IMR-90 (cell line): ENCODE measurements at regions not wholly inside any gene's neighbourhood (a gene's known extent, or its start where the extent isn't known, plus 50 kb on each side); places are given as distances from the start of the nearest gene placed in this dataset.

ENCODE experiments used
- ATAC-seq: fragments of 200-7000 bp; cut with Tn5 transposase; 2 replicates; pipeline ENCODE4 v1.9.1; 2020; ENCODE audit warnings: low read depth, mild to moderate bottlenecking, moderate library complexity
- BruUV-seq: library from RNA; stranded (reverse); fragments of 400-500 nt; replicated peaks from 2 replicates; lab custom pipeline; 2021; lab: Mats Ljungman, UMichigan
- CTCF ChIA-PET: fragments of 300-600 bp; formaldehyde crosslinking; extraction: SDS; loops from one replicate; lab custom pipeline; 2021; ENCODE audit warnings: antibody characterized with exemption; lab: Yijun Ruan, JAX
- POLR2A ChIA-PET: fragments of 300-600 bp; sonication (Branson Sonifier 250); formaldehyde crosslinking; loops from one replicate; lab custom pipeline; 2022; ENCODE audit warnings: antibody characterized with exemption; ENCODE audit not compliant: unreplicated experiment; lab: Charles Lee
- DNase-seq: peaks from one replicate; pipeline ENCODE4 v3.0.0; 2013
- H2AFZ ChIP-seq: replicated peaks from 2 replicates; pipeline ENCODE3; 2013; ENCODE audit warnings: low read length, mild to moderate bottlenecking; ENCODE audit not compliant: poor library complexity
- H2AK5ac ChIP-seq: 2 replicates; pipeline ENCODE4 v1.6.1; 2013; ENCODE audit warnings: low read depth, low read length, inconsistent platforms
- H2AK9ac ChIP-seq: replicated peaks from 2 replicates; pipeline ENCODE3; 2013; ENCODE audit warnings: mild to moderate bottlenecking, low read depth, low read length, moderate library complexity; ENCODE audit not compliant: poor library complexity
- H2BK120ac ChIP-seq: 2 replicates; pipeline ENCODE4 v1.6.1; 2013; ENCODE audit warnings: low read depth, low read length, inconsistent platforms
- H2BK15ac ChIP-seq: 3 replicates; pipeline ENCODE4 v1.6.1; 2013; ENCODE audit warnings: low read depth, low read length, inconsistent platforms
- H2BK20ac ChIP-seq: 2 replicates; pipeline ENCODE4 v1.6.1; 2013; ENCODE audit warnings: low read depth, mild to moderate bottlenecking, inconsistent platforms, low read length, moderate library complexity
- H2BK5ac ChIP-seq: 2 replicates; pipeline ENCODE4 v1.6.1; 2013; ENCODE audit warnings: mild to moderate bottlenecking, low read depth, low read length, inconsistent platforms; ENCODE audit not compliant: poor library complexity, severe bottlenecking
- H3K14ac ChIP-seq: replicated peaks from 2 replicates; pipeline ENCODE4 v1.6.1; 2013; ENCODE audit warnings: low read depth, low read length, inconsistent platforms
- H3K18ac ChIP-seq: 2 replicates; pipeline ENCODE4 v1.6.1; 2013; ENCODE audit warnings: low read depth, low read length, control low read depth
- H3K23ac ChIP-seq: 2 replicates; pipeline ENCODE4 v1.6.1; 2013; ENCODE audit warnings: low read depth, low read length, inconsistent platforms
- H3K27ac ChIP-seq: 2 replicates; pipeline ENCODE4 v1.5.1; 2013; ENCODE audit warnings: mild to moderate bottlenecking, control low read depth, low read length; ENCODE audit not compliant: insufficient read depth
- H3K27me3 ChIP-seq: 2 replicates; pipeline ENCODE4 v1.6.1; 2013; ENCODE audit warnings: low read length; ENCODE audit not compliant: control insufficient read depth, insufficient read depth
- H3K36me3 ChIP-seq: 2 replicates; pipeline ENCODE4 v1.6.1; 2013; ENCODE audit warnings: low read length, mixed read lengths; ENCODE audit not compliant: control insufficient read depth, insufficient read depth
- H3K4ac ChIP-seq: 2 replicates; pipeline ENCODE4 v1.6.1; 2013; ENCODE audit warnings: low read depth, low read length, inconsistent platforms
- H3K4me1 ChIP-seq: 2 replicates; pipeline ENCODE4 v1.6.1; 2013; ENCODE audit warnings: low read length, mixed read lengths; ENCODE audit not compliant: control insufficient read depth, insufficient read depth
- H3K4me2 ChIP-seq: 2 replicates; pipeline ENCODE4 v1.6.1; 2013; ENCODE audit warnings: low read depth, mild to moderate bottlenecking, control low read depth, low read length, moderate library complexity
- H3K4me3 ChIP-seq: 2 replicates; pipeline ENCODE4 v1.5.1; 2013; ENCODE audit warnings: low read depth, mild to moderate bottlenecking, control low read depth, low read length, moderate library complexity; ENCODE audit not compliant: insufficient read depth
- H3K56ac ChIP-seq: 2 replicates; pipeline ENCODE4 v1.6.1; 2013; ENCODE audit warnings: low read length, inconsistent platforms; ENCODE audit not compliant: insufficient read depth; ENCODE audit errors: extremely low read depth
- H3K79me1 ChIP-seq, 2 experiments: 2 replicates each; pipeline ENCODE4 v1.6.1; 2013; ENCODE audit warnings: low read length in 2 of 2, inconsistent platforms in 1 of 2, low read depth in 1 of 2
- H3K9ac ChIP-seq: 2 replicates; pipeline ENCODE4 v1.6.1; 2013; ENCODE audit warnings: low read depth, low read length, control low read depth
- H3K9me1 ChIP-seq: 2 replicates; pipeline ENCODE4 v1.6.1; 2013; ENCODE audit warnings: low read length, inconsistent platforms; ENCODE audit not compliant: insufficient read depth
- H3K9me3 ChIP-seq: 2 replicates; pipeline ENCODE4 v1.6.1; 2013; ENCODE audit warnings: low read length; ENCODE audit not compliant: control insufficient read depth, insufficient read depth
- H4K20me1 ChIP-seq: 2 replicates; pipeline ENCODE4 v1.6.1; 2013; ENCODE audit warnings: low read length, inconsistent platforms; ENCODE audit not compliant: insufficient read depth
- H4K5ac ChIP-seq: 2 replicates; pipeline ENCODE4 v1.6.1; 2013; ENCODE audit warnings: mild to moderate bottlenecking, low read depth, low read length, control low read depth
- H4K8ac ChIP-seq, 2 experiments: 2 replicates each; pipeline ENCODE4 v1.6.1; 2013; ENCODE audit warnings: low read depth in 2 of 2, low read length in 2 of 2, control low read depth in 1 of 2, inconsistent platforms in 1 of 2
- H4K91ac ChIP-seq: 2 replicates; pipeline ENCODE4 v1.6.1; 2013; ENCODE audit warnings: low read depth, low read length, inconsistent platforms; ENCODE audit not compliant: insufficient read depth
- BHLHE40 ChIP-seq: fragments of 150-350 bp; IDR thresholded peaks from 2 replicates; pipeline ENCODE4 v1.6.1; 2016; ENCODE audit warnings: mild to moderate bottlenecking, low read depth, low read length
- CEBPB ChIP-seq: IDR thresholded peaks from 2 replicates; pipeline ENCODE4 v1.6.1; 2012; ENCODE audit warnings: low read depth, low read length, improper control_type of control experiment
- CHD1 ChIP-seq: IDR thresholded peaks from 2 replicates; pipeline ENCODE4 v1.6.1; 2012; ENCODE audit warnings: low read depth, low read length, improper control_type of control experiment
- ELK1 ChIP-seq: fragments of 150-350 bp; IDR thresholded peaks from 2 replicates; pipeline ENCODE4 v1.6.1; 2016; ENCODE audit warnings: low read depth, mild to moderate bottlenecking, low read length, moderate library complexity, borderline replicate concordance
- FOS ChIP-seq: fragments of 150-350 bp; IDR thresholded peaks from 2 replicates; pipeline ENCODE4 v1.6.1; 2016; ENCODE audit warnings: low read depth, low read length
- MAFK ChIP-seq: IDR thresholded peaks from 2 replicates; pipeline ENCODE4 v1.6.1; 2012; ENCODE audit warnings: low read depth, low read length, improper control_type of control experiment
- MAZ ChIP-seq: IDR thresholded peaks from 2 replicates; pipeline ENCODE4 v1.6.1; 2012; ENCODE audit warnings: low read depth, mild to moderate bottlenecking, low read length, improper control_type of control experiment, moderate library complexity, borderline replicate concordance
- MXI1 ChIP-seq: IDR thresholded peaks from 2 replicates; pipeline ENCODE4 v1.6.1; 2012; ENCODE audit warnings: low read depth, mild to moderate bottlenecking, low read length, moderate library complexity, borderline replicate concordance
- POLR2A ChIP-seq: IDR thresholded peaks from 2 replicates; pipeline ENCODE4 v1.6.1; 2012; ENCODE audit warnings: mild to moderate bottlenecking, low read depth, low read length
- RAD21 ChIP-seq: IDR thresholded peaks from 2 replicates; pipeline ENCODE4 v1.6.1; 2012; ENCODE audit warnings: low read length, improper control_type of control experiment
- RCOR1 ChIP-seq: IDR thresholded peaks from 2 replicates; pipeline ENCODE4 v1.6.1; 2012; ENCODE audit warnings: mild to moderate bottlenecking, low read length, improper control_type of control experiment; ENCODE audit not compliant: insufficient replicate concordance
- RFX5 ChIP-seq: IDR thresholded peaks from 2 replicates; pipeline ENCODE4 v1.8.0; 2012; ENCODE audit warnings: low read depth, mild to moderate bottlenecking, low read length, moderate library complexity
- dilution Hi-C: fragments of 300-500 bp; cut with HindIII; formaldehyde crosslinking; loops from one replicate; pipeline ENCODE4 v1.14.3; 2018; ENCODE audit warnings: low sequenced_read_pairs; ENCODE audit not compliant: unreplicated experiment
- in situ Hi-C: fragments of 300-500 bp; cut with MboI; formaldehyde crosslinking; loops from 3 replicates; pipeline ENCODE4 v1.14.3; 2019; ENCODE audit warnings: low sequenced_read_pairs, inconsistent platforms, mixed read lengths
- intact Hi-C: fragments of 100-400 bp; cut with micrococcal nuclease; formaldehyde crosslinking; loops from 2 replicates; pipeline ENCODE4 v1.10.0; 2022

GRCh38 chr4:160127211-160127610 is 1024.3 kb downstream of the RAPGEF2 start:
- H3K27ac ChIP-seq: no peak overlapping the region
- H2AK5ac ChIP-seq: no peak overlapping the region
- no peak overlapping the region for H4K5ac ChIP-seq
- H3K36me3 ChIP-seq: no peaks in the 10 kb centered on the region
- H3K4ac ChIP-seq: no peak overlapping the region
- intact Hi-C loops: no loop called here
- H3K23ac ChIP-seq: no peak overlapping the region
- H2BK15ac ChIP-seq: no peak overlapping the region
- TF ChIP-seq CEBPB (no peak), MAZ (no peak), POLR2A (no peak), BHLHE40 (no peak), RCOR1 (no peak), RAD21 (no peak), RFX5 (no peak), FOS (no peak), CHD1 (no peak), MAFK (no peak), MXI1 (no peak), ELK1 (no peak)
- H3K9ac ChIP-seq: no peak overlapping the region
- no peak overlapping the region for H2BK20ac ChIP-seq
- no peaks in the 10 kb centered on the region for H3K79me1 ChIP-seq
- no peak overlapping the region for H2BK5ac ChIP-seq
- dilution Hi-C loops: no loop called here
- BruUV-seq: no TSS peak
- peaks cover 12% of the 10 kb centered on the region for H3K9me3 ChIP-seq
- no peak overlapping the region for H4K91ac ChIP-seq
- H2AK9ac ChIP-seq: no peak overlapping the region
- H3K4me2 ChIP-seq: no peak overlapping the region
- no peak overlapping the region for H4K8ac ChIP-seq
- H3K27me3 ChIP-seq: no peaks in the 10 kb centered on the region
- ATAC-seq (no peak), DNase-seq (no peak)
- no peaks in the 10 kb centered on the region for H3K9me1 ChIP-seq
- H3K18ac ChIP-seq: no peak overlapping the region
- H3K4me3 ChIP-seq: no peak overlapping the region
- ChIA-PET POLR2A (no interaction called here), CTCF (no interaction called here)
- H2BK120ac ChIP-seq: no peak overlapping the region
- no peak overlapping the region for H3K56ac ChIP-seq
- no peaks in the 10 kb centered on the region for H4K20me1 ChIP-seq
- in situ Hi-C loops: no loop called here
- no peak overlapping the region for H3K14ac ChIP-seq
- H2AFZ ChIP-seq: no peak overlapping the region
- H3K4me1 ChIP-seq: no peaks in the 10 kb centered on the region
